ENCODE measurements at regions not wholly inside any gene's neighbourhood (a gene's known extent, or its start where the extent isn't known, plus 50 kb on each side); places are given as distances from the start of the nearest gene placed in this dataset.

GRCh38 chr7:46932676-46933424 is 649.1 kb downstream of the TNS3 start:
- Mint-ChIP-seq H3K27me3 (ENCODE audit: low read depth in 2 of 2) (no peaks in the 10 kb centered on the region), H3K4me1 (no peaks in the 10 kb centered on the region), H3K4me3 (no peak overlapping the region), H3K9me3 (peaks cover 4 to 7% of the 10 kb centered on the region in 2 donors), H3K27ac (no peak overlapping the region), H3K36me3 (no peaks in the 10 kb centered on the region)
- Histone ChIP-seq H3K36me3 (ENCODE audit: control insufficient read depth, insufficient read depth, low read length) (no peaks in the 10 kb centered on the region), H3K27me3 (ENCODE audit: control insufficient read depth, insufficient read depth, low read length) (no peaks in the 10 kb centered on the region), H3K9me3 (ENCODE audit: control insufficient read depth, insufficient read depth, low read length) (no peaks in the 10 kb centered on the region), H3K4me3 (ENCODE audit: low read length) (no peak overlapping the region), H3K4me1 (ENCODE audit: control insufficient read depth, insufficient read depth, low read length) (no peaks in the 10 kb centered on the region), H3K27ac (ENCODE audit: low read length) (no peak overlapping the region)
- DNase-seq (no peak), ATAC-seq (no peak)
- WGBS (ENCODE audit: insufficient coverage): 75% methylated on average over 6 of the region's 7 CpGs
- intact Hi-C loops (cut with micrococcal nuclease): no loop called here
- TF ChIP-seq CTCF (IDR thresholded peaks at IDR 0.05): no peak

GRCh38 chr7:46932306-46932675 is 649.6 kb downstream of the TNS3 start:
- H3K36me3 Mint-ChIP-seq: no peaks in the 10 kb centered on the region
- H3K9me3 ChIP-seq (ENCODE audit: control insufficient read depth, insufficient read depth, low read length): no peaks in the 10 kb centered on the region
- no peak overlapping the region for H3K27ac ChIP-seq (ENCODE audit: low read length)
- no peak for ATAC-seq
- H3K9me3 Mint-ChIP-seq: peaks cover 4 to 6% of the 10 kb centered on the region in 2 donors
- H3K4me1 Mint-ChIP-seq: no peaks in the 10 kb centered on the region
- 13% methylated on average over 1 of the region's 1 CpG for WGBS (ENCODE audit: insufficient coverage)
- TF ChIP-seq CTCF (IDR thresholded peaks at IDR 0.05): no peak
- H3K4me3 ChIP-seq (ENCODE audit: low read length): no peak overlapping the region
- DNase-seq: no peak
- H3K4me3 Mint-ChIP-seq: no peak overlapping the region
- no peaks in the 10 kb centered on the region for H3K27me3 Mint-ChIP-seq (ENCODE audit: low read depth in 2 of 2)
- H3K27me3 ChIP-seq (ENCODE audit: control insufficient read depth, insufficient read depth, low read length): no peaks in the 10 kb centered on the region
- no peaks in the 10 kb centered on the region for H3K36me3 ChIP-seq (ENCODE audit: control insufficient read depth, insufficient read depth, low read length)
- H3K4me1 ChIP-seq (ENCODE audit: control insufficient read depth, insufficient read depth, low read length): no peaks in the 10 kb centered on the region
- H3K27ac Mint-ChIP-seq: no peak overlapping the region
- intact Hi-C loops (cut with micrococcal nuclease): no loop called here

- no peaks in the 10 kb centered on the region for H3K4me1 Mint-ChIP-seq
- TF ChIP-seq CTCF (IDR thresholded peaks at IDR 0.05): no peak
- H3K36me3 Mint-ChIP-seq: no peaks in the 10 kb centered on the region
Observed at GRCh38 chr7:46930366-46930765, 651.5 kb downstream of the TNS3 start.

GRCh38 chr7:46929359-46929758 is 652.6 kb downstream of the TNS3 start:
- Mint-ChIP-seq H3K9me3 (peaks cover 0 to 4% of the 10 kb centered on the region in 2 donors), H3K27ac (no peak overlapping the region), H3K36me3 (no peaks in the 10 kb centered on the region), H3K4me3 (no peak overlapping the region), H3K27me3 (ENCODE audit: low read depth in 2 of 2) (no peaks in the 10 kb centered on the region), H3K4me1 (no peaks in the 10 kb centered on the region)
- Histone ChIP-seq H3K9me3 (ENCODE audit: control insufficient read depth, insufficient read depth, low read length) (no peaks in the 10 kb centered on the region), H3K36me3 (ENCODE audit: control insufficient read depth, insufficient read depth, low read length) (no peaks in the 10 kb centered on the region), H3K4me1 (ENCODE audit: control insufficient read depth, insufficient read depth, low read length) (no peaks in the 10 kb centered on the region), H3K27me3 (ENCODE audit: control insufficient read depth, insufficient read depth, low read length) (no peaks in the 10 kb centered on the region), H3K4me3 (ENCODE audit: low read length) (no peak overlapping the region), H3K27ac (ENCODE audit: low read length) (no peak overlapping the region)
- intact Hi-C loops (cut with micrococcal nuclease): no loop called here
- DNase-seq (no peak), ATAC-seq (no peak)
- no peak for TF ChIP-seq CTCF (IDR thresholded peaks at IDR 0.05)

More at GRCh38 chr7:46930366-46930765, 651.5 kb downstream of the TNS3 start:
- no peak overlapping the region for H3K4me3 ChIP-seq (ENCODE audit: low read length)
- peaks cover 0 to 4% of the 10 kb centered on the region in 2 donors for H3K9me3 Mint-ChIP-seq
- DNase-seq (no peak), ATAC-seq (no peak)
- H3K36me3 ChIP-seq (ENCODE audit: control insufficient read depth, insufficient read depth, low read length): no peaks in the 10 kb centered on the region
- no peaks in the 10 kb centered on the region for H3K4me1 ChIP-seq (ENCODE audit: control insufficient read depth, insufficient read depth, low read length)
- intact Hi-C loops (cut with micrococcal nuclease): no loop called here
- no peak overlapping the region for H3K27ac Mint-ChIP-seq
- 100% methylated on average over 3 of the region's 3 CpGs for WGBS (ENCODE audit: insufficient coverage)
- H3K4me3 Mint-ChIP-seq: no peak overlapping the region
- no peaks in the 10 kb centered on the region for H3K27me3 Mint-ChIP-seq (ENCODE audit: low read depth in 2 of 2)
- H3K27me3 ChIP-seq (ENCODE audit: control insufficient read depth, insufficient read depth, low read length): no peaks in the 10 kb centered on the region
- no peak overlapping the region for H3K27ac ChIP-seq (ENCODE audit: low read length)
- no peaks in the 10 kb centered on the region for H3K9me3 ChIP-seq (ENCODE audit: control insufficient read depth, insufficient read depth, low read length)

All from natural killer cell (primary cell).